MM.1S (cell line): ENCODE measurements at regions not wholly inside any gene's neighbourhood (a gene's known extent, or its start where the extent isn't known, plus 50 kb on each side); places are given as distances from the start of the nearest gene placed in this dataset.

Experiments used
- EZH2 ChIP-seq: fragments of 300-600 bp; sonication (generic); optimal IDR thresholded peaks from 2 replicates; pipeline ENCODE3; 2017; ENCODE audit warnings: low read depth, mild to moderate bottlenecking, antibody characterized with exemption, low read length, mixed read lengths
- TF ChIP-seq, protein P1 (sequence below): fragments of 300-600 bp; sonication (generic); IDR thresholded peaks from 2 replicates; pipeline ENCODE4 v1.5.1; 2016; ENCODE audit warnings: antibody characterized with exemption, low read length, mixed read lengths

- TF ChIP-seq, protein P1, sequence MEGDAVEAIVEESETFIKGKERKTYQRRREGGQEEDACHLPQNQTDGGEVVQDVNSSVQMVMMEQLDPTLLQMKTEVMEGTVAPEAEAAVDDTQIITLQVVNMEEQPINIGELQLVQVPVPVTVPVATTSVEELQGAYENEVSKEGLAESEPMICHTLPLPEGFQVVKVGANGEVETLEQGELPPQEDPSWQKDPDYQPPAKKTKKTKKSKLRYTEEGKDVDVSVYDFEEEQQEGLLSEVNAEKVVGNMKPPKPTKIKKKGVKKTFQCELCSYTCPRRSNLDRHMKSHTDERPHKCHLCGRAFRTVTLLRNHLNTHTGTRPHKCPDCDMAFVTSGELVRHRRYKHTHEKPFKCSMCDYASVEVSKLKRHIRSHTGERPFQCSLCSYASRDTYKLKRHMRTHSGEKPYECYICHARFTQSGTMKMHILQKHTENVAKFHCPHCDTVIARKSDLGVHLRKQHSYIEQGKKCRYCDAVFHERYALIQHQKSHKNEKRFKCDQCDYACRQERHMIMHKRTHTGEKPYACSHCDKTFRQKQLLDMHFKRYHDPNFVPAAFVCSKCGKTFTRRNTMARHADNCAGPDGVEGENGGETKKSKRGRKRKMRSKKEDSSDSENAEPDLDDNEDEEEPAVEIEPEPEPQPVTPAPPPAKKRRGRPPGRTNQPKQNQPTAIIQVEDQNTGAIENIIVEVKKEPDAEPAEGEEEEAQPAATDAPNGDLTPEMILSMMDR, result no peak
- no peak for TF ChIP-seq EZH2
These were observed 133.8 kb upstream of the KCNH7 start for GRCh38 chr2:162972383-162972782.
